ENCODE measurements at regions not wholly inside any gene's neighbourhood (a gene's known extent, or its start where the extent isn't known, plus 50 kb on each side); places are given as distances from the start of the nearest gene placed in this dataset.

DNA sequence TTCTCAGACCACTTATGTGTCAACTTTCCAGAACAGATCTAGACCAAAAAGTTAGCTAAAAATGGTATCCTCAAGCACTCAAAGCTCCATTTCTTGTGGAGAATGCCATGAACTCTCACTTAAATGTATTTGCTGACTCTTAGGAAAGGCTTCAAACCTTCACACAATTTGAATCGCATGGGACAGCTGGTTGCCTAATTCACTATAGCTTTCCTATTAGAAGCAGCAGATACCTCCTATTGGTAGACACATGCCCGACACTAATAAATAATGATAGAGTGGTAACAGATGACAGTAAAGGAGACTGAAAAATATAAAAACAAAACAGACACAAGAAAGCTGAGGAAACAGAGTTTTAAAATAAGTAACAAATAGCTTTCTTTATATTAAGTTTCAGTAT lies 818.5 kb downstream of the XPNPEP1 start:
- CTCF ChIA-PET: no interaction called here
- no peak for TF ChIP-seq CTCF (IDR thresholded peaks at IDR 0.05; ENCODE audit: insufficient read depth, low read length, missing control alignments)
- no peak for DNase-seq (ENCODE audit: low read depth, low spot score)
- POLR2A ChIA-PET: no interaction called here
- H3K4me3 ChIP-seq (ENCODE audit: low read depth, low read length): no peak overlapping the region

DNA sequence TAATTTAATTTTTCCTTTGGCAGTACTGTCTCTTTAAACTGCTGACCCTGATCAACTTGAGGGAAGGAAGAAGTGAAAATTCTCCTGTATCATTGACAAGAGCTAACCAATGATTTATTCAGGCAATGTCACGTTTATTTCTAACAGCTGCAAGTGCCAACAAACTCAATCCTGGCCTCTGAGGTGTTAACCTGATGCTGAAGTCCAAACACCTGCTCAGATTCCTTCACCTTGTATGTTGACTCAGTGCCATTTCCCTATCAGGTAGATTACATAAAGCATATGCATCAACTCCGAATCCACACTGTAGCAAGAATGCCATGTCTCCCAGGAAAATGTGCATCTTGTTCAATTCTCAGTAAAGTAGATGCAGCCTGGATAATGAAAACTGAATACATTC lies 820.0 kb downstream of the XPNPEP1 start:
- CTCF ChIA-PET: no interaction called here

DNA sequence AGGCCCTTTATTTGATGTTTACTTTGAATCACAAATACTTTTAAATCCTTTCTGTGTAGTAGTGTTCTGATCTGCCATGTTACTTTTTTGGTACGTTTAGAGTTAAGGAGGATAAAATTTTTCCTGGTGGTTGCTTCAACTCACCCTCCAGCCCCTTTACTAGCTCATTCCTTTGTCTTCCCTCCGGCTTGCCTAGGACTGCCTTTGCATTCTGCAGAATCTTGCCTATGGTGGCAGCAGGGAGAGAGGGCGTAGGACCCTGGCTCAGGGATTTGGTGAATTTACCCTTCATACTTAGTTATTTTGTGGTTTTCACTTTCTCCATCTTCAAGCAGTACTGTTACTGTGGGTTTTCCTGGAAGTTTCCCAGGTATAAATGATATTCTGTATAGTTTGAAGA lies 833.5 kb downstream of the XPNPEP1 start:
- POLR2A ChIA-PET: no interaction called here
- no peak for DNase-seq (ENCODE audit: low read depth, low spot score)
- no peak for TF ChIP-seq CTCF (IDR thresholded peaks at IDR 0.05; ENCODE audit: insufficient read depth, low read length, missing control alignments)
- CTCF ChIA-PET: no interaction called here
- H3K4me3 ChIP-seq (ENCODE audit: low read depth, low read length): no peak overlapping the region

More for the DNA sequence above, 820.0 kb downstream of the XPNPEP1 start:
- TF ChIP-seq CTCF (IDR thresholded peaks at IDR 0.05; ENCODE audit: insufficient read depth, low read length, missing control alignments): no peak
- DNase-seq (ENCODE audit: low read depth, low spot score): no peak
- POLR2A ChIA-PET: no interaction called here
- H3K4me3 ChIP-seq (ENCODE audit: low read depth, low read length): no peak overlapping the region

DNA sequence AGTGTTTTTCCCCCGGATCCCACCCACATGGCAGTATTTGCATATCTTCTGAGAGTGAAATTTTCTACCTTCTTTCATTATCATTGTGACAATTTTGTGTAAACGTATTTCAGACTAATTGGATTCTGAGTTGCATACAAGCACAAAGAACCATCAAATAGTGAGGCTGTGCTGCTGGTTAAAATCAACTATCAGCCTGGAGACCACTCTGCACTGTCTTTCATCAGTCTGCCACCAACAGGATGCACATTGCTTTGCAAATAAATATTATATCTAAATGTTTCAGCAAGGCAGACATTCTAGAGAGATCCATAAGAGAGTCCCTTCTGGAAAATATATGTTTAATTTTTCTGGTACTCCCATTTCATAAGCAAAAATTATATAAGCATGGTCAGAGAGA lies 851.8 kb downstream of the XPNPEP1 start:
- no peak for DNase-seq (ENCODE audit: low read depth, low spot score)
- no peak overlapping the region for H3K4me3 ChIP-seq (ENCODE audit: low read depth, low read length)
- POLR2A ChIA-PET: no interaction called here
- CTCF ChIA-PET: no interaction called here
- no peak for TF ChIP-seq CTCF (IDR thresholded peaks at IDR 0.05; ENCODE audit: insufficient read depth, low read length, missing control alignments)

- no peak overlapping the region for H3K4me3 ChIP-seq (ENCODE audit: low read depth, low read length)
- no peak for TF ChIP-seq CTCF (IDR thresholded peaks at IDR 0.05; ENCODE audit: insufficient read depth, low read length, missing control alignments)
- no peak for DNase-seq (ENCODE audit: low read depth, low spot score)
- POLR2A ChIA-PET: no interaction called here
- CTCF ChIA-PET: no interaction called here
Observed at GRCh38 chr10:109070492-109070891, 852.8 kb downstream of the XPNPEP1 start.

DNA sequence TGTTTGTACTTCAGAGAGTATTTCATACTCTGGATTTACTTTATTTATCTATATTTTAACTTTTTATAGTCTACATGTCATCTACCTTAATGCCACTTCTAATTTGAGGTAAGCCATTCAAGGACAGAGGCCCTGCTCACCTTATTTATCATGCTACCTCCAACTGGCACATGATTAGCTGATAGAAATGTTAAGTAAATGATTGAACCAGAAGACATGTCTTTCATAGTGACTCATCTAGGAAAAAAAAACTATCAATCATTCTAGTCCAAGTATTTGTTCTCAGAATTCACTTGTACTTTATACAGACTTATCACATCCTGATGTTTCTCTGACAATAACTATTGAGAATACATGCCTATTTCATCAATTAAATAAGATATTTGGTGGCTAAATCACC lies 856.3 kb downstream of the XPNPEP1 start:
- no peak for DNase-seq (ENCODE audit: low read depth, low spot score)
- no peak overlapping the region for H3K4me3 ChIP-seq (ENCODE audit: low read depth, low read length)
- CTCF ChIA-PET: no interaction called here
- POLR2A ChIA-PET: no interaction called here
- TF ChIP-seq CTCF (IDR thresholded peaks at IDR 0.05; ENCODE audit: insufficient read depth, low read length, missing control alignments): no peak

All from AG04449 (cell line).